ENCODE measurements at regions not wholly inside any gene's neighbourhood (a gene's known extent, or its start where the extent isn't known, plus 50 kb on each side); places are given as distances from the start of the nearest gene placed in this dataset.

- DNase-seq (ENCODE audit: low read depth): no peak
- no peak for TF ChIP-seq CTCF (IDR thresholded peaks at IDR 0.05; ENCODE audit: insufficient read depth, low read depth, low read length, missing control alignments)
- no peak overlapping the region for H3K4me3 ChIP-seq (ENCODE audit: low read depth, low read length)
Measured at GRCh38 chr2:238553159-238553558, 126.4 kb downstream of the ASB1 start.

- no peak overlapping the region for H3K4me3 ChIP-seq (ENCODE audit: low read depth, low read length)
- DNase-seq (ENCODE audit: low read depth): no peak
- TF ChIP-seq CTCF (IDR thresholded peaks at IDR 0.05; ENCODE audit: insufficient read depth, low read depth, low read length, missing control alignments): no peak
Measured at GRCh38 chr2:238554468-238555315, 128.0 kb downstream of the ASB1 start.

- no peak overlapping the region for H3K4me3 ChIP-seq (ENCODE audit: low read depth, low read length)
- TF ChIP-seq CTCF (IDR thresholded peaks at IDR 0.05; ENCODE audit: insufficient read depth, low read depth, low read length, missing control alignments): no peak
- no peak for DNase-seq (ENCODE audit: low read depth)
Measured at GRCh38 chr2:238555786-238556542, 129.2 kb downstream of the ASB1 start.

GRCh38 chr2:238557431-238557830, 130.7 kb downstream of the ASB1 start:
- no peak for DNase-seq (ENCODE audit: low read depth)
- H3K4me3 ChIP-seq (ENCODE audit: low read depth, low read length): no peak overlapping the region
- no peak for TF ChIP-seq CTCF (IDR thresholded peaks at IDR 0.05; ENCODE audit: insufficient read depth, low read depth, low read length, missing control alignments)

GRCh38 chr2:238557936-238558335, 131.2 kb downstream of the ASB1 start:
- no peak for DNase-seq (ENCODE audit: low read depth)
- TF ChIP-seq CTCF (IDR thresholded peaks at IDR 0.05; ENCODE audit: insufficient read depth, low read depth, low read length, missing control alignments): no peak
- H3K4me3 ChIP-seq (ENCODE audit: low read depth, low read length): no peak overlapping the region

GRCh38 chr2:238558456-238559099, 131.9 kb downstream of the ASB1 start:
- no peak for DNase-seq (ENCODE audit: low read depth)
- H3K4me3 ChIP-seq (ENCODE audit: low read depth, low read length): no peak overlapping the region
- TF ChIP-seq CTCF (IDR thresholded peaks at IDR 0.05; ENCODE audit: insufficient read depth, low read depth, low read length, missing control alignments): no peak
